ENCODE measurements at regions not wholly inside any gene's neighbourhood (a gene's known extent, or its start where the extent isn't known, plus 50 kb on each side); places are given as distances from the start of the nearest gene placed in this dataset.

DNA sequence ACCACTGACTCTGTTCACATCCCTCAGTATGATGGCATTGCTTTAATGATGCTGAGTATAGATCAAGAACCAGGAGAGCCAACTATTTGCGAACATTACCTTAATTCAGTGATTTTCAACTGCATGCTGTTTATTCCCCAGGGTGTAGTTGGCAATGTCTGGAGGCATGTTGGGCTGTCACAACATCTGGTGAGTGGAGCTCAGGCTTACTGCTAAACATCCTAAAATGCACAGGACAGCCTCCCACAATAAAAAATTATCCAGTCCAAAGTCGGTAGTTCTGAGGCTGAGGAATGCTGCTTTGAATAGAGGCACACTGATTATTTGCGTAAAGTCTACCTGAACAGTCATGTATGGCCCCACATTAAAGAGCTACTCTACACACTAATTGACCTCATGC, 94.8 kb upstream of the OPRM1 start:
- H3K9ac ChIP-seq (ENCODE audit: insufficient read depth, low read length) = no peak overlapping the region
- no peaks in the 10 kb centered on the region for H3K79me2 ChIP-seq (ENCODE audit: control insufficient read depth, insufficient read depth, low read length)
- no peaks in the 10 kb centered on the region for H4K20me1 ChIP-seq (ENCODE audit: control insufficient read depth, extremely low read depth, insufficient read depth, low read length)
- no peak overlapping the region for H3K4me2 ChIP-seq (ENCODE audit: extremely low read depth, insufficient read depth, low read length)
- TF ChIP-seq EZH2 (IDR thresholded peaks at IDR 0.05; ENCODE audit: low read length, missing control alignments) (no peak), CTCF (conservative IDR thresholded peaks at IDR 0.05 in 1 of 2, IDR thresholded peaks at IDR 0.05 in 1 of 2; ENCODE audit: low read depth in 1 of 2, low read length in 2 of 2) (no peak)
- no peak overlapping the region for H2AFZ ChIP-seq (ENCODE audit: low read length)
- no peaks in the 10 kb centered on the region for H3K4me1 ChIP-seq (ENCODE audit: control insufficient read depth, extremely low read depth, insufficient read depth, low read length)
- H3K36me3 ChIP-seq (ENCODE audit: control insufficient read depth, insufficient read depth, low read length) = no peaks in the 10 kb centered on the region
- no peaks in the 10 kb centered on the region for H3K9me3 ChIP-seq (ENCODE audit: control insufficient read depth, insufficient read depth, low read depth, low read length)
- no peak for DNase-seq (ENCODE audit: low read depth in 2 of 2)
- no peaks in the 10 kb centered on the region for H3K27me3 ChIP-seq (ENCODE audit: control insufficient read depth, insufficient read depth, low read length)
- no peak overlapping the region for H3K27ac ChIP-seq (ENCODE audit: insufficient read depth, low read length)
- no peak overlapping the region for H3K4me3 ChIP-seq (replicated peaks in 1 of 4; ENCODE audit: control extremely low read depth in 1 of 4, insufficient read depth in 1 of 4, low read depth in 3 of 4, low read length in 4 of 4)

- Histone ChIP-seq H3K4me3 (replicated peaks in 1 of 4; ENCODE audit: control extremely low read depth in 1 of 4, insufficient read depth in 1 of 4, low read depth in 3 of 4, low read length in 4 of 4) (no peak overlapping the region), H2AFZ (ENCODE audit: low read length) (no peak overlapping the region), H3K27ac (ENCODE audit: insufficient read depth, low read length) (no peak overlapping the region), H3K79me2 (ENCODE audit: control insufficient read depth, insufficient read depth, low read length) (no peaks in the 10 kb centered on the region), H4K20me1 (ENCODE audit: control insufficient read depth, extremely low read depth, insufficient read depth, low read length) (no peaks in the 10 kb centered on the region), H3K36me3 (ENCODE audit: control insufficient read depth, insufficient read depth, low read length) (no peaks in the 10 kb centered on the region), H3K4me1 (ENCODE audit: control insufficient read depth, extremely low read depth, insufficient read depth, low read length) (no peaks in the 10 kb centered on the region), H3K4me2 (ENCODE audit: extremely low read depth, insufficient read depth, low read length) (no peak overlapping the region), H3K27me3 (ENCODE audit: control insufficient read depth, insufficient read depth, low read length) (no peaks in the 10 kb centered on the region), H3K9me3 (ENCODE audit: control insufficient read depth, insufficient read depth, low read depth, low read length) (no peaks in the 10 kb centered on the region), H3K9ac (ENCODE audit: insufficient read depth, low read length) (no peak overlapping the region)
- no peak for TF ChIP-seq EZH2 (IDR thresholded peaks at IDR 0.05; ENCODE audit: low read length, missing control alignments)
- no peak for DNase-seq (ENCODE audit: low read depth in 2 of 2)
Observed at GRCh38 chr6:153942361-153942760, 96.7 kb upstream of the OPRM1 start.

DNA sequence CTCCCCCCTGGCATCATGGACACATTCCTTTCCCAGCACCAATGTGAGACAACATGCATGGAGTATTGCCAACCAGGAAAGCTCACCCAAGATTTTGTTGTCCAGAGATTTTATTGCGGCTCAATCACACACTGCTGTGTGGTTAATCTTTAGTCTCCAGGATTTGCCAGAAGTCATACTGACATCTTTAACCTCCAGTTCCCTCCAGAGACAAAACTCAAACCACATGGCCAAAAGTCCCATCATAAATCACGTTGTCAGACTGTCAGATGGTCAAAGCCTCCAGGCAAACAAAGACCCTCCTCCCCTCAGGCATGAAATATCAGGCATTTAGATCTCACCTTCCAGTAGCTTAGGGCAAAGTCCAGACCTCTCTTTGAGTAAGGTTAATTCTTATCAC, 97.3 kb upstream of the OPRM1 start:
- Histone ChIP-seq H3K4me2 (ENCODE audit: extremely low read depth, insufficient read depth, low read length) (no peak overlapping the region), H3K27ac (ENCODE audit: insufficient read depth, low read length) (no peak overlapping the region), H3K9ac (ENCODE audit: insufficient read depth, low read length) (no peak overlapping the region), H3K9me3 (ENCODE audit: control insufficient read depth, insufficient read depth, low read depth, low read length) (no peaks in the 10 kb centered on the region), H3K4me1 (ENCODE audit: control insufficient read depth, extremely low read depth, insufficient read depth, low read length) (no peaks in the 10 kb centered on the region), H3K4me3 (replicated peaks in 1 of 4; ENCODE audit: control extremely low read depth in 1 of 4, insufficient read depth in 1 of 4, low read depth in 3 of 4, low read length in 4 of 4) (no peak overlapping the region), H3K27me3 (ENCODE audit: control insufficient read depth, insufficient read depth, low read length) (no peaks in the 10 kb centered on the region), H2AFZ (ENCODE audit: low read length) (no peak overlapping the region), H4K20me1 (ENCODE audit: control insufficient read depth, extremely low read depth, insufficient read depth, low read length) (no peaks in the 10 kb centered on the region), H3K36me3 (ENCODE audit: control insufficient read depth, insufficient read depth, low read length) (no peaks in the 10 kb centered on the region), H3K79me2 (ENCODE audit: control insufficient read depth, insufficient read depth, low read length) (no peaks in the 10 kb centered on the region)
- DNase-seq (ENCODE audit: low read depth in 2 of 2) = no peak
- no peak for TF ChIP-seq EZH2 (IDR thresholded peaks at IDR 0.05; ENCODE audit: low read length, missing control alignments)
- TF ChIP-seq CTCF (conservative IDR thresholded peaks at IDR 0.05 in 1 of 2, IDR thresholded peaks at IDR 0.05 in 1 of 2; ENCODE audit: low read depth in 1 of 2, low read length in 2 of 2) = no peak

Measured in fibroblast of lung (primary cell).